ENCODE measurements at regions not wholly inside any gene's neighbourhood (a gene's known extent, or its start where the extent isn't known, plus 50 kb on each side); places are given as distances from the start of the nearest gene placed in this dataset.

DNA sequence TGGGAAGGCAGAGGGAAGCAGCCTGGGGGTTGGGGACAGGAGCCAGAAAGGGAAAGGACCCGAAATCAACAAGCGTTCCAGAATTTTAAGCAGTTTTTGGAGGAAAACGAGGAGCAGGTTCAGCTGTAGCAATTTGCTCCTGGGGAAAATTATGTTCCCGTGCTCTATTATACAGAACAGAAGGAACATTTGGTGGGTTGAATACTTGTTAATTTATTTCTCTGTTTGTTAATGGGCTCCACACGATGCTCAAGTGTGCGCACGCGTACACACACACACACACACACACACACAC, 149.2 kb upstream of the LINGO1 start:
- no peaks in the 10 kb centered on the region for H3K4me1 ChIP-seq (ENCODE audit: control insufficient read depth, insufficient read depth, low read length)
- no peaks in the 10 kb centered on the region for H3K9me3 ChIP-seq (replicated peaks; ENCODE audit: low read length)
- H3K27me3 ChIP-seq (ENCODE audit: control insufficient read depth, insufficient read depth, low read length) = peaks cover 37% of the 10 kb centered on the region
- no peak overlapping the region for H3K4me2 ChIP-seq (ENCODE audit: low read length)
- H3K9ac ChIP-seq (ENCODE audit: low read depth, low read length) = no peak overlapping the region
- H3K36me3 ChIP-seq (ENCODE audit: insufficient read depth, low read length) = no peaks in the 10 kb centered on the region
- H3K4me3 ChIP-seq (ENCODE audit: low read length) = no peak overlapping the region

- Histone ChIP-seq H3K4me3 (ENCODE audit: low read length) (no peak overlapping the region), H3K36me3 (ENCODE audit: insufficient read depth, low read length) (no peaks in the 10 kb centered on the region), H3K9ac (ENCODE audit: low read depth, low read length) (no peak overlapping the region), H3K4me2 (ENCODE audit: low read length) (no peak overlapping the region), H3K9me3 (replicated peaks; ENCODE audit: low read length) (no peaks in the 10 kb centered on the region), H3K27me3 (ENCODE audit: control insufficient read depth, insufficient read depth, low read length) (peaks cover 33% of the 10 kb centered on the region), H3K4me1 (ENCODE audit: control insufficient read depth, insufficient read depth, low read length) (no peaks in the 10 kb centered on the region)
Observed at GRCh38 chr15:77781151-77781945, 148.6 kb upstream of the LINGO1 start.

DNA sequence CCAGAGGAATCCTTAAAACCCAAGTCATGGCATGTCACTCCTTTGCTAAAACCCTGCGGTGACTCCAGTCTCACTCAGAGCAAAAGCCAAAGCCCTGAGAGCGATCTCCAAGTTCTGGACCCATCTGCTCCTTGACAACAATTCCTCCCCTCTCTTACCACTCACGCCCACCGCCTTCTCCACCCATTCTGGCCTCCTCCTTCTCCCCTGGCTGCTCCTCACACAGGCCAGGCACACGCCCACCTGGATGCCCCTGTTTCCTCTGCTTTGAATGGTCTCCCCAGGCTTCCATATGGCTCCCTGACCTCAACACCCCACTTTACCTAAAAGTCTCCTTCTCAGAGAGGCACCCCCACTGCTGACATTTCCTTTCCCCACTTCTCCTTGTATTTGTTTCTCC, 146.1 kb upstream of the LINGO1 start:
- Histone ChIP-seq H3K4me1 (ENCODE audit: control insufficient read depth, insufficient read depth, low read length) (no peaks in the 10 kb centered on the region), H3K36me3 (ENCODE audit: insufficient read depth, low read length) (no peaks in the 10 kb centered on the region), H3K9ac (ENCODE audit: low read depth, low read length) (no peak overlapping the region), H3K4me3 (ENCODE audit: low read length) (no peak overlapping the region), H3K27me3 (ENCODE audit: control insufficient read depth, insufficient read depth, low read length) (peaks cover 23% of the 10 kb centered on the region), H3K9me3 (replicated peaks; ENCODE audit: low read length) (no peaks in the 10 kb centered on the region), H3K4me2 (ENCODE audit: low read length) (no peak overlapping the region)

GRCh38 chr15:77775837-77776236, 143.1 kb upstream of the LINGO1 start:
- no peak overlapping the region for H3K4me2 ChIP-seq (ENCODE audit: low read length)
- H3K27me3 ChIP-seq (ENCODE audit: control insufficient read depth, insufficient read depth, low read length) = peaks cover 27% of the 10 kb centered on the region
- H3K36me3 ChIP-seq (ENCODE audit: insufficient read depth, low read length) = no peaks in the 10 kb centered on the region
- no peak overlapping the region for H3K4me3 ChIP-seq (ENCODE audit: low read length)
- no peaks in the 10 kb centered on the region for H3K9me3 ChIP-seq (replicated peaks; ENCODE audit: low read length)
- H3K9ac ChIP-seq (ENCODE audit: low read depth, low read length) = no peak overlapping the region
- H3K4me1 ChIP-seq (ENCODE audit: control insufficient read depth, insufficient read depth, low read length) = no peaks in the 10 kb centered on the region

DNA sequence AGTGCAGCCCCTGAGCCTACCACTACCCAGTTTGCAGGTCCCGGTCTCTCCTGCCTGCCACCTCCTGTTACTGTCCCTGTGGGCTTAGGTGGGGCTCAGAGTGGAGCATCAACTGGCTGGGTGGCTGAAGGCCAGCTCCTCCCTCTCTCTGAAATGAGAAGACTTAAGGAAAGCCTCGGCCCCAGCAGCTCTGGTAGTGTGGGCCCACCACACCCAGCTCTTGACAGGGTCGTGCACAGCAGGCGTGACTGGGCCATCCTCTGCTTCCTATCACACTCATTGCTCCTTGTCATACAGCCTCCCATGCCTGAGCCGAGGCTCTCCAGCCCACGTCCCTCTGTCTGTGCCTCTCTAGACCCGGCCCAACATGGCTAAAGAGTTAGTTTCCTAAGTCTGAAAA, 142.7 kb upstream of the LINGO1 start:
- Histone ChIP-seq H3K27me3 (ENCODE audit: control insufficient read depth, insufficient read depth, low read length) (peaks cover 29% of the 10 kb centered on the region), H3K36me3 (ENCODE audit: insufficient read depth, low read length) (no peaks in the 10 kb centered on the region), H3K4me3 (ENCODE audit: low read length) (no peak overlapping the region), H3K9ac (ENCODE audit: low read depth, low read length) (no peak overlapping the region), H3K4me1 (ENCODE audit: control insufficient read depth, insufficient read depth, low read length) (no peaks in the 10 kb centered on the region), H3K4me2 (ENCODE audit: low read length) (no peak overlapping the region), H3K9me3 (replicated peaks; ENCODE audit: low read length) (no peaks in the 10 kb centered on the region)

- no peak overlapping the region for H3K9ac ChIP-seq (ENCODE audit: low read depth, low read length)
- H3K36me3 ChIP-seq (ENCODE audit: insufficient read depth, low read length) = no peaks in the 10 kb centered on the region
- no peaks in the 10 kb centered on the region for H3K4me1 ChIP-seq (ENCODE audit: control insufficient read depth, insufficient read depth, low read length)
- no peak overlapping the region for H3K4me3 ChIP-seq (ENCODE audit: low read length)
- no peak overlapping the region for H3K4me2 ChIP-seq (ENCODE audit: low read length)
- no peaks in the 10 kb centered on the region for H3K9me3 ChIP-seq (replicated peaks; ENCODE audit: low read length)
- peaks cover 33% of the 10 kb centered on the region for H3K27me3 ChIP-seq (ENCODE audit: control insufficient read depth, insufficient read depth, low read length)
Observed at GRCh38 chr15:77774350-77774749, 141.6 kb upstream of the LINGO1 start.

GRCh38 chr15:77773903-77774302, 141.2 kb upstream of the LINGO1 start:
- no peak overlapping the region for H3K4me2 ChIP-seq (ENCODE audit: low read length)
- no peak overlapping the region for H3K9ac ChIP-seq (ENCODE audit: low read depth, low read length)
- peaks cover 36% of the 10 kb centered on the region for H3K27me3 ChIP-seq (ENCODE audit: control insufficient read depth, insufficient read depth, low read length)
- H3K4me3 ChIP-seq (ENCODE audit: low read length) = no peak overlapping the region
- H3K9me3 ChIP-seq (replicated peaks; ENCODE audit: low read length) = no peaks in the 10 kb centered on the region
- H3K4me1 ChIP-seq (ENCODE audit: control insufficient read depth, insufficient read depth, low read length) = no peaks in the 10 kb centered on the region
- H3K36me3 ChIP-seq (ENCODE audit: insufficient read depth, low read length) = no peaks in the 10 kb centered on the region

GRCh38 chr15:77772641-77773402, 140.1 kb upstream of the LINGO1 start:
- no peak overlapping the region for H3K9ac ChIP-seq (ENCODE audit: low read depth, low read length)
- peaks cover 36% of the 10 kb centered on the region for H3K27me3 ChIP-seq (ENCODE audit: control insufficient read depth, insufficient read depth, low read length)
- H3K36me3 ChIP-seq (ENCODE audit: insufficient read depth, low read length) = no peaks in the 10 kb centered on the region
- H3K9me3 ChIP-seq (replicated peaks; ENCODE audit: low read length) = no peaks in the 10 kb centered on the region
- no peak overlapping the region for H3K4me3 ChIP-seq (ENCODE audit: low read length)
- H3K4me1 ChIP-seq (ENCODE audit: control insufficient read depth, insufficient read depth, low read length) = no peaks in the 10 kb centered on the region
- H3K4me2 ChIP-seq (ENCODE audit: low read length) = no peak overlapping the region

DNA sequence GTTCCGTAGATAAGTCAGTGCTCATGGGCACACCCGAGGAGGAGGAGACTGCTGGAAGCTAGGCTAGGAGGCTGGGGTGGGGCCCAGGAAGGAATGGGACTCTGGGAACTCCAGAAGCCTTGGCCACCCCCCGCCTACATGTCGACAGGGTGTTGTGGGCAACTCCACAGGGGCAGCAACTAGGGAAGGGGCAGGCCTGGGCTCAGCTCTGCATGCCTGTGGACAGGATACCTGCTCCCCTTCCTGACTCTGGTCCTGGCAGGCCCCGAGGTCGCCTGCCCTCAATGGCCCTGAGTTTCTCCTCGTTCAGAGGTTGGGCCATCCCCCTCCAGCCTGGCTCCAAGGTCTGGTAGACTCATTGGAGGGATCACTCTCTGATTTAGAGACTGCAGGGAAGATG, 138.9 kb upstream of the LINGO1 start:
- H3K4me2 ChIP-seq (ENCODE audit: low read length) = no peak overlapping the region
- H3K4me1 ChIP-seq (ENCODE audit: control insufficient read depth, insufficient read depth, low read length) = no peaks in the 10 kb centered on the region
- H3K4me3 ChIP-seq (ENCODE audit: low read length) = no peak overlapping the region
- H3K9me3 ChIP-seq (replicated peaks; ENCODE audit: low read length) = no peaks in the 10 kb centered on the region
- H3K9ac ChIP-seq (ENCODE audit: low read depth, low read length) = no peak overlapping the region
- no peaks in the 10 kb centered on the region for H3K36me3 ChIP-seq (ENCODE audit: insufficient read depth, low read length)
- peaks cover 46% of the 10 kb centered on the region for H3K27me3 ChIP-seq (ENCODE audit: control insufficient read depth, insufficient read depth, low read length)

DNA sequence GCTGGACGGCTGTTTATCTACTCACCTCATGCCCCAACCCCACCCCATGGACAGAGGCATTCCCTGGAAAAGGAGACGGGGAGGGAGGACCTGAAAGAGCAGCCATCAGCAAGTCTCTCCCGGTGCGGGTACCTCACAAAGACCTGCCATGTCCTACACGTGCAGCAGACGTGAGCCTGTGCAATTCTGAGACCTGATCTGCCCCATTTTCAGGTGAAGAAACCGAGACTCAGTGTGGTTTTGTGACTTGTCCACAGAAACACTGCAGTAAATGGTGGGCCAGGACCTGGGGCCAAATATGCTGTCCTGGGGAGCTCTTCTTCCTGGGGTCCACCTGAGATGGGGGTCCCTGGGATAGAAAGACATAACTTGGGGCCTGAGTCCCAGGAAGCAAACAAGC, 137.0 kb upstream of the LINGO1 start:
- Histone ChIP-seq H3K27me3 (ENCODE audit: control insufficient read depth, insufficient read depth, low read length) (peaks cover 56% of the 10 kb centered on the region), H3K36me3 (ENCODE audit: insufficient read depth, low read length) (no peaks in the 10 kb centered on the region), H3K4me1 (ENCODE audit: control insufficient read depth, insufficient read depth, low read length) (no peaks in the 10 kb centered on the region), H3K9me3 (replicated peaks; ENCODE audit: low read length) (no peaks in the 10 kb centered on the region), H3K4me3 (ENCODE audit: low read length) (no peak overlapping the region), H3K4me2 (ENCODE audit: low read length) (no peak overlapping the region), H3K9ac (ENCODE audit: low read depth, low read length) (no peak overlapping the region)

DNA sequence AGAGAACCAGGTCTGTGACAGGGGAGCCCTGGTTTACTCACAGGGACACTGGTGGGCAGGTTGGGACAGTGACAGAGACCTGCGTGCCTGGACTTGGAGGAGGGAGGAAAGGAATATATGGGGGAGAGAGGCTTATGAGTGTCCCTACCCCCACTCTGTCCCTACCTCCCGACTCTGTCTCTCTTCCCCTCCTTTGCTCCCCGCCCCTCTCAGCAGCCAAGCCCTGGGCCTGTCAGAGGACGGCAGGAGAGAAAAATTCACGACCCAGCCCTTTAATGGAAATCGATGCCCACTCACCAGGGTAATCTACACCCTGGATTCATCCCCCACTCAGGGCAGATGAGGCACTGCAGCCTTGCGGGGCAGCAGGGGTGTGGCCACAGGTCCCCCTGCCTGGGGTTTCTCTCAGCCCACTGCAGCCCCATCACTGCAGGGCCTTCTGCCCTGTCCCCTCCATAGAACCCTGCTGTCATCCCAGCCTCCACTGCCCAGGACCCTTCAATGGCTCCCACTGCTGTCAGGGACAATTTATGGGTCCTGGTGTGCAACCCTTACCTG, 135.9 kb upstream of the LINGO1 start:
- H3K9me3 ChIP-seq (replicated peaks; ENCODE audit: low read length) = no peaks in the 10 kb centered on the region
- H3K27me3 ChIP-seq (ENCODE audit: control insufficient read depth, insufficient read depth, low read length) = peaks cover 67% of the 10 kb centered on the region
- no peak overlapping the region for H3K9ac ChIP-seq (ENCODE audit: low read depth, low read length)
- no peak overlapping the region for H3K4me2 ChIP-seq (ENCODE audit: low read length)
- no peaks in the 10 kb centered on the region for H3K4me1 ChIP-seq (ENCODE audit: control insufficient read depth, insufficient read depth, low read length)
- H3K4me3 ChIP-seq (ENCODE audit: low read length) = no peak overlapping the region
- no peaks in the 10 kb centered on the region for H3K36me3 ChIP-seq (ENCODE audit: insufficient read depth, low read length)

DNA sequence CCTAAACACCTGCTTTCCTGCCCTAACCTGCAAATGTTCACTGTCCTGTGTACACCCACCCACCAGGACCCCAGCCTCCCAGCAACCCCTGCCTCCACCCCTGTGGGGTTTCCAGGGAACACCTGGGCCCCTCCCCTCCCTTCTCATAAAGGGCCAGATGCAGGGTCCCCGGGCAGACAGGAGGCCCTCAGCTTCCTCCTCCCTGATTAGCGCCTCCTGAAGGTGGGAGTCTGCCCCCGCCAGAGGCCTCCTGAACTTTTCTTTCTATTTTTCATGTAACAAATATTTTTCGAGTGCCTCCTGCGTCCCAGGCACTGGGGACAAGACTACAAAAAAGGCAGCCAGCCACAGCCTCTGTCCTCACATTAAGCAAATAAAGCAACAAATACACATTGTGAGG, 135.4 kb upstream of the LINGO1 start:
- Histone ChIP-seq H3K27me3 (ENCODE audit: control insufficient read depth, insufficient read depth, low read length) (peaks cover 70% of the 10 kb centered on the region), H3K9me3 (replicated peaks; ENCODE audit: low read length) (no peaks in the 10 kb centered on the region), H3K36me3 (ENCODE audit: insufficient read depth, low read length) (no peaks in the 10 kb centered on the region), H3K4me1 (ENCODE audit: control insufficient read depth, insufficient read depth, low read length) (no peaks in the 10 kb centered on the region), H3K4me3 (ENCODE audit: low read length) (no peak overlapping the region), H3K4me2 (ENCODE audit: low read length) (no peak overlapping the region), H3K9ac (ENCODE audit: low read depth, low read length) (no peak overlapping the region)

All from skeletal muscle satellite cell (primary cell).